Upper lobe of left lung (tissue), 6 donors: ENCODE measurements at regions not wholly inside any gene's neighbourhood (a gene's known extent, or its start where the extent isn't known, plus 50 kb on each side); places are given as distances from the start of the nearest gene placed in this dataset.
"Not testable (repeated sequence)": the region's sequence is repeated elsewhere in the genome, so short reads cannot be mapped to it uniquely, and the experiment has no call there.

Experiments
- ATAC-seq, 2 donors: fragments of 200-7000 bp; cut with Tn5 transposase; one replicate each; pipeline ENCODE4 v1.9.1; 2022; ENCODE audit warnings: mild to moderate bottlenecking in 2 of 2, moderate library complexity in 2 of 2; ENCODE audit not compliant: low FRiP score in 2 of 2
- DNase-seq, 2 donors: peaks; one replicate each; pipeline ENCODE4 v3.0.0-alpha.2; 2019 to 2020
- H3K27ac ChIP-seq, 4 donors: fragments of 200-600 bp; sonication (generic); one replicate each; pipeline ENCODE4 v1.5.1; 2016 to 2019
- H3K27me3 ChIP-seq, 4 donors: fragments of 200-600 bp; sonication (generic); one replicate each; pipeline ENCODE4 v1.5.1; 2017 to 2019
- H3K36me3 ChIP-seq, 4 donors: fragments of 200-600 bp; sonication (generic); one replicate each; pipeline ENCODE4 v1.5.1; 2016 to 2019
- H3K4me1 ChIP-seq, 4 donors: fragments of 200-600 bp; sonication (generic); one replicate each; pipeline ENCODE4 v1.5.1; 2018 to 2019
- H3K4me3 ChIP-seq, 4 donors: fragments of 200-600 bp; sonication (generic); one replicate each; pipeline ENCODE4 v1.5.1; 2017 to 2019; ENCODE audit warnings: mild to moderate bottlenecking in 2 of 4, moderate library complexity in 1 of 4
- H3K9me3 ChIP-seq, 4 donors: fragments of 200-600 bp; sonication (generic); one replicate each; pipeline ENCODE4 v1.5.1; 2018 to 2019
- CTCF ChIP-seq, 6 experiments: fragments of 450-650 bp in 4 of 6; fragments of 200-600 bp in 2 of 6; sonication (generic) in 2 of 6; IDR thresholded peaks; one replicate each; pipeline ENCODE4 v1.5.1; 2016 to 2019; ENCODE audit warnings: antibody characterized with exemption in 6 of 6
- EP300 ChIP-seq, 4 donors: sonication (generic); formaldehyde crosslinking; IDR thresholded peaks; one replicate each; pipeline ENCODE4 v1.5.1; 2017; ENCODE audit warnings: antibody characterized with exemption in 4 of 4, control low read depth in 2 of 4
- POLR2A ChIP-seq, 4 donors: fragments of 450-650 bp; IDR thresholded peaks; one replicate each; pipeline ENCODE4 v1.5.1; 2016 to 2017; ENCODE audit warnings: antibody characterized with exemption in 4 of 4, mild to moderate bottlenecking in 2 of 4
- POLR2AphosphoS5 ChIP-seq, 2 donors: sonication (generic); formaldehyde crosslinking; IDR thresholded peaks; one replicate each; pipeline ENCODE4 v1.5.1; 2017; ENCODE audit warnings: antibody characterized with exemption in 2 of 2
- WGBS, 2 donors: methylation state at CpG; one replicate each; pipeline ENCODE4 v1.1.5; 2017 to 2018; 5-methylcytosine and 5-hydroxymethylcytosine counted together
- donor health status: DM: no; HTN: no; CAD: no; lungs with moderate emphysema.
- donor health status: DM: no; HTN: yes; CAD: no; lungs with severe emphysema.

DNA sequence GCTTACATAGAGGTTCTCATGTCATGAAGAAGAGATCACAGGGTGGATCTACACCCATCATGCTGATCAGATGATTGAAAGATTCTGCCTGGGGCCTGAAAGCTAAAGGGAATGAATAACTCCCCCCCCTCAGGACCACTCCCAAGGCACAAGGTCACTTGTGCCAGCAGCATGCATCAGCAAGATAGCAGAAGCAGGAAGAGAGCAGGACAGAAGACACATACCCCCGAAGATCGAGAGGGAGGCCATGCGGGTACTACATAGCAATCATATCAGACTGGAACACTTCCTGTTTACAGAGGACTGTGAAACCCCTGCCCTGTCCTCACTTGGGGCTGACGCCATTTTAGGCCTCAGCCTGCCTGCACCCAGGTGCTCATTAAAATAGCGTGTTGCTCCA is 143.2 kb upstream of the EDNRB start:
- Histone ChIP-seq H3K9me3 (peaks cover 0 to 6% (median under 1%) of the 10 kb centered on the region in 4 donors), H3K27ac (no peak overlapping the region), H3K4me3 (no peak overlapping the region), H3K27me3 (no peaks in the 10 kb centered on the region), H3K36me3 (no peaks in the 10 kb centered on the region), H3K4me1 (no peaks in the 10 kb centered on the region)
- ATAC-seq (no peak), DNase-seq (no peak)
- TF ChIP-seq CTCF (IDR thresholded peaks at IDR 0.05) (no peak), POLR2A (IDR thresholded peaks at IDR 0.05) (no peak), POLR2AphosphoS5 (IDR thresholded peaks at IDR 0.05) (no peak), EP300 (IDR thresholded peaks at IDR 0.05) (no peak)
- 70 to 80% methylated on average over 5 of the region's 5 CpGs for WGBS, 2 donors

DNA sequence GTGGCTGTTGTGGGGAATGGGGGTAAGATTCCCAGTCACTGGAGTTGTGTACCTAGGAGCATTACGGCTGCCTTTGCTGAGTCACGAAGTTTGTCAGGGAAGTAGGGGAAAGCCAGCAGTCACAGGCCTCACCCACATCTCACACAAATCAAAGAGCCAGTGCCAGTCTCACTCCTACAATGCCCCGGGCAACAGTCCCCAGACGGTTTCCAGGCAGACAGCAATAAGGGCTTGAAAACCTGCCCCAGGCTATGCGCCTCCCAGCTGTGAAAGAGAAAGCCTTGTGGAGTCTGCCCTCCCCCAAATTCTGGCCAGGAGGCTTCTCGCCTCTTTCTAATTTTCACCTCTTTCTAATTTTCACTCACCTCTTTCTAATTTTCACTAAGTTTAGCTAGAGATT is 142.3 kb upstream of the EDNRB start:
- TF ChIP-seq POLR2AphosphoS5 (IDR thresholded peaks at IDR 0.05) (no peak), POLR2A (IDR thresholded peaks at IDR 0.05) (no peak), EP300 (IDR thresholded peaks at IDR 0.05) (no peak), CTCF (IDR thresholded peaks at IDR 0.05) (no peak)
- no peak overlapping the region for H3K27ac ChIP-seq
- peaks cover 0 to 11% (median 5%) of the 10 kb centered on the region in 4 donors for H3K9me3 ChIP-seq
- H3K36me3 ChIP-seq: no peaks in the 10 kb centered on the region
- H3K4me3 ChIP-seq: no peak overlapping the region
- WGBS, 2 donors: 73 to 84% methylated on average over 4 to 6 of the region's 6 CpGs
- no peaks in the 10 kb centered on the region for H3K27me3 ChIP-seq
- peak in 1 of 2 donors; percentile 54 for DNase-seq
- no peaks in the 10 kb centered on the region for H3K4me1 ChIP-seq
- no peak for ATAC-seq

GRCh38 chr13:78056865-78057264 is 138.2 kb upstream of the EDNRB start:
- H3K4me1 ChIP-seq, H3K4me3 ChIP-seq, H3K36me3 ChIP-seq, DNase-seq, ATAC-seq, H3K27me3 ChIP-seq, H3K27ac ChIP-seq: not testable (repeated sequence)
- peaks cover 0 to 11% (median 5%) of the 10 kb centered on the region in 4 donors for H3K9me3 ChIP-seq
- WGBS, 2 donors: 94 to 98% methylated on average over 2 of the region's 2 CpGs

DNA sequence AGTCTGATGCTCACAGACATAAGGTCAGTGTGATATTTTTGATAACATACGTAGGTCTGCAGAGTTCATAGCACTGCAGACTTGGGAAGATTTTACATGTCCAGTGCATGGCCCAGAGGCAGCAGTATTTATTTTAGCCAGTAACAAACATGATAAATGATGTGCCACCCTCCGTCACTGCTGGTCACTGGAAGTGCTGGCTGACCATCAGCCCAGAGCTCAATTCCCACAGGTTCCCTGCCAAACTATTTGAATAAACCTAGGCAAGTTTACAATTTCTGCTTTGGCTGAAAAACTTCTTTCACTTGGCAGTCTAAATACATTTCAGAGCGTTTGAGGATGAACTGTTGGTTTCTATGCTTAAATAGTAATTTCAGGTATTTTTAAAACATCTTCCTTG is 135.5 kb upstream of the EDNRB start:
- no peak overlapping the region for H3K27ac ChIP-seq
- H3K36me3 ChIP-seq: no peaks in the 10 kb centered on the region
- no peaks in the 10 kb centered on the region for H3K4me1 ChIP-seq
- no peak for DNase-seq
- no peak overlapping the region for H3K4me3 ChIP-seq
- peaks cover 0 to 11% (median 5%) of the 10 kb centered on the region in 4 donors for H3K9me3 ChIP-seq
- no peaks in the 10 kb centered on the region for H3K27me3 ChIP-seq
- TF ChIP-seq POLR2A (IDR thresholded peaks at IDR 0.05): no peak
- TF ChIP-seq POLR2AphosphoS5 (IDR thresholded peaks at IDR 0.05): no peak
- no peak for TF ChIP-seq CTCF (IDR thresholded peaks at IDR 0.05)
- no peak for TF ChIP-seq EP300 (IDR thresholded peaks at IDR 0.05)
- ATAC-seq: no peak
- 51 to 62% methylated on average over 3 of the region's 3 CpGs for WGBS, 2 donors

GRCh38 chr13:78047151-78047550 is 128.5 kb upstream of the EDNRB start:
- H3K36me3 ChIP-seq: no peaks in the 10 kb centered on the region
- H3K9me3 ChIP-seq: no peaks in the 10 kb centered on the region
- TF ChIP-seq POLR2A (IDR thresholded peaks at IDR 0.05) (no peak), EP300 (IDR thresholded peaks at IDR 0.05) (no peak), CTCF (IDR thresholded peaks at IDR 0.05) (no peak), POLR2AphosphoS5 (IDR thresholded peaks at IDR 0.05) (no peak)
- DNase-seq (no peak), ATAC-seq (no peak)
- no peaks in the 10 kb centered on the region for H3K27me3 ChIP-seq
- no peaks in the 10 kb centered on the region for H3K4me1 ChIP-seq
- no peak overlapping the region for H3K4me3 ChIP-seq
- H3K27ac ChIP-seq: no peak overlapping the region
- 90 to 97% methylated on average over 1 of the region's 1 CpG for WGBS, 2 donors
